ENCODE measurements at regions not wholly inside any gene's neighbourhood (a gene's known extent, or its start where the extent isn't known, plus 50 kb on each side); places are given as distances from the start of the nearest gene placed in this dataset.
"Not testable (repeated sequence)": the region's sequence is repeated elsewhere in the genome, so short reads cannot be mapped to it uniquely, and the experiment has no call there.

DNA sequence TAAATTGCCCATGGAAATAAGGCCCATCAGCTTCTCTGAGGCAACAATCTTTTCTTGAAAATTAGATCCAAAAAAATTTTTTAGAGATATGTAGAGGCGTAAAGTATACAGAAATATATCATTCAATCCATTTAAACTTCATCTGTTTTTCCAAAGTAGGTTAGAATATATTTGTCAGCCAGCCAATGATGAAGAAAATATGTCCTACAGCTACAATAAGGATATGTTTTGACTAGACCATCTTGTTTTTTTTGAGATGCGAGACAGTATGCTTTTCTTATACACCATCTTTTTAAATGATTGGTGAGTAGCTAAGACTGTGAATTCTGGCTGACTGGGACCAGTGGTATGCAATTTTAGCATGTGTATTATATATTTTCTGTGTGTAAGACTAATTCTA is 630.4 kb upstream of the CNTN5 start:
- H3K4me2 ChIP-seq (ENCODE audit: insufficient read depth, low read length), result no peak overlapping the region
- no peak overlapping the region for H2AFZ ChIP-seq (ENCODE audit: low read depth, low read length)
- BruUV-seq (replicated peaks), result no TSS peak
- TF ChIP-seq POLR2AphosphoS5 (IDR thresholded peaks at IDR 0.05; ENCODE audit: insufficient read depth, low read depth, low read length), result no peak
- TF ChIP-seq, protein P1, sequence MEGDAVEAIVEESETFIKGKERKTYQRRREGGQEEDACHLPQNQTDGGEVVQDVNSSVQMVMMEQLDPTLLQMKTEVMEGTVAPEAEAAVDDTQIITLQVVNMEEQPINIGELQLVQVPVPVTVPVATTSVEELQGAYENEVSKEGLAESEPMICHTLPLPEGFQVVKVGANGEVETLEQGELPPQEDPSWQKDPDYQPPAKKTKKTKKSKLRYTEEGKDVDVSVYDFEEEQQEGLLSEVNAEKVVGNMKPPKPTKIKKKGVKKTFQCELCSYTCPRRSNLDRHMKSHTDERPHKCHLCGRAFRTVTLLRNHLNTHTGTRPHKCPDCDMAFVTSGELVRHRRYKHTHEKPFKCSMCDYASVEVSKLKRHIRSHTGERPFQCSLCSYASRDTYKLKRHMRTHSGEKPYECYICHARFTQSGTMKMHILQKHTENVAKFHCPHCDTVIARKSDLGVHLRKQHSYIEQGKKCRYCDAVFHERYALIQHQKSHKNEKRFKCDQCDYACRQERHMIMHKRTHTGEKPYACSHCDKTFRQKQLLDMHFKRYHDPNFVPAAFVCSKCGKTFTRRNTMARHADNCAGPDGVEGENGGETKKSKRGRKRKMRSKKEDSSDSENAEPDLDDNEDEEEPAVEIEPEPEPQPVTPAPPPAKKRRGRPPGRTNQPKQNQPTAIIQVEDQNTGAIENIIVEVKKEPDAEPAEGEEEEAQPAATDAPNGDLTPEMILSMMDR (IDR thresholded peaks at IDR 0.05; ENCODE audit: extremely low read depth in 1 of 2, insufficient read depth in 1 of 2, low read depth in 1 of 2, low read length in 2 of 2), result no peak
- no peak for TF ChIP-seq FOS (IDR thresholded peaks at IDR 0.05; ENCODE audit: borderline replicate concordance, insufficient read depth, low read length)
- no peak for FAIRE-seq
- H3K9me1 ChIP-seq (replicated peaks; ENCODE audit: control insufficient read depth, extremely low read depth, insufficient read depth, low read length), result no peaks in the 10 kb centered on the region
- no peak overlapping the region for H3K4me3 ChIP-seq (replicated peaks in 1 of 3; ENCODE audit: insufficient read depth in 1 of 3, low read depth in 1 of 3, low read length in 3 of 3)
- no peaks in the 10 kb centered on the region for H3K36me3 ChIP-seq (ENCODE audit: control insufficient read depth in 2 of 2, extremely low read depth in 1 of 2, insufficient read depth in 2 of 2, low read length in 2 of 2)
- DNase-seq (ENCODE audit: low read depth, low spot score), result no peak
- CTCF ChIA-PET, result no interaction called here
- POLR2A ChIA-PET, result no interaction called here
- peaks cover 2% of the 10 kb centered on the region for H3K9me3 ChIP-seq (replicated peaks; ENCODE audit: control insufficient read depth, insufficient read depth, low read length)
- dilution Hi-C loops (cut with MboI; ENCODE audit: extremely low pct_ligation_motif_present, low sequenced_read_pairs), result no loop called here
- no peaks in the 10 kb centered on the region for H3K27me3 ChIP-seq (ENCODE audit: control insufficient read depth in 2 of 2, insufficient read depth in 2 of 2, low read length in 2 of 2)
- H4K20me1 ChIP-seq (replicated peaks; ENCODE audit: control insufficient read depth, extremely low read depth, insufficient read depth, low read length), result no peaks in the 10 kb centered on the region
- H3K27ac ChIP-seq (ENCODE audit: insufficient read depth, low read depth, low read length), result no peak overlapping the region
- H3K9ac ChIP-seq (replicated peaks; ENCODE audit: extremely low read depth, insufficient read depth, low read length), result no peak overlapping the region
- no peaks in the 10 kb centered on the region for H3K79me2 ChIP-seq (ENCODE audit: control insufficient read depth, insufficient read depth, low read length)
- intact Hi-C loops (cut with micrococcal nuclease), result no loop called here
- H3K4me1 ChIP-seq (ENCODE audit: control insufficient read depth, extremely low read depth, insufficient read depth, low read length), result no peaks in the 10 kb centered on the region

DNA sequence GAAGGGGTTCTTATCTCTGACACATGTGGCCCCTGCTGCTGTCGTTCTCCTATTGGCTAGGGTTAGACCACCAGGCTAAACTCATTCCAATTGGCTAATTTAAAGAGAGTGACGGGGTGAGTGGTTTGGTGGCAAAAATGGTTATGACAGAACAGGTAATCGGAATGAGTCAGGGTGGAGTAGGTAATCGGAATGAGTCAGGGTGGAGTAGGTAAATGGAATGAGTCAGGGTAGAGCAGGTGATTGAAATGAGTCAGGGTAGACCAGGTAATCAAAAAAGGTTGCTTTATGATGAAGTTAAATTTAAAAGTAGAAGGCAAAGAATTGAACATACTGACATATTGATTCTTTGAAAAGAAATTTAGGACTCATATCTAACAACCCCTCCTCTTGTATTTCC is 626.2 kb upstream of the CNTN5 start:
- H3K27me3 ChIP-seq (ENCODE audit: control insufficient read depth in 2 of 2, insufficient read depth in 2 of 2, low read length in 2 of 2); H2AFZ ChIP-seq (ENCODE audit: low read depth, low read length); H3K9ac ChIP-seq (replicated peaks; ENCODE audit: extremely low read depth, insufficient read depth, low read length); DNase-seq (ENCODE audit: low read depth, low spot score); intact Hi-C loops (cut with micrococcal nuclease); H3K4me2 ChIP-seq (ENCODE audit: insufficient read depth, low read length); CTCF ChIA-PET; H3K9me1 ChIP-seq (replicated peaks; ENCODE audit: control insufficient read depth, extremely low read depth, insufficient read depth, low read length); H3K36me3 ChIP-seq (ENCODE audit: control insufficient read depth in 2 of 2, extremely low read depth in 1 of 2, insufficient read depth in 2 of 2, low read length in 2 of 2); FAIRE-seq; H3K79me2 ChIP-seq (ENCODE audit: control insufficient read depth, insufficient read depth, low read length); POLR2A ChIA-PET; H4K20me1 ChIP-seq (replicated peaks; ENCODE audit: control insufficient read depth, extremely low read depth, insufficient read depth, low read length); BruUV-seq (replicated peaks); dilution Hi-C loops (cut with MboI; ENCODE audit: extremely low pct_ligation_motif_present, low sequenced_read_pairs); H3K27ac ChIP-seq (ENCODE audit: insufficient read depth, low read depth, low read length); H3K4me3 ChIP-seq (replicated peaks in 1 of 3; ENCODE audit: insufficient read depth in 1 of 3, low read depth in 1 of 3, low read length in 3 of 3); H3K9me3 ChIP-seq (replicated peaks; ENCODE audit: control insufficient read depth, insufficient read depth, low read length); H3K4me1 ChIP-seq (ENCODE audit: control insufficient read depth, extremely low read depth, insufficient read depth, low read length): not testable (repeated sequence)

Measured in endothelial cell of umbilical vein (primary cell).